Hepatocyte (in vitro differentiated cells): ENCODE measurements at regions not wholly inside any gene's neighbourhood (a gene's known extent, or its start where the extent isn't known, plus 50 kb on each side); places are given as distances from the start of the nearest gene placed in this dataset.

Source experiments
- EZH2 ChIP-seq: fragments of 200-600 bp; sonication (generic); IDR thresholded peaks from 2 replicates; pipeline ENCODE4 v1.6.1; 2016; ENCODE audit warnings: antibody characterized with exemption, mild to moderate bottlenecking, borderline replicate concordance
- TF ChIP-seq, protein P1 (sequence below): fragments of 200-600 bp; sonication (generic); IDR thresholded peaks from 2 replicates; pipeline ENCODE4 v1.5.1; 2016; ENCODE audit warnings: antibody characterized with exemption, mild to moderate bottlenecking; ENCODE audit not compliant: poor library complexity

DNA sequence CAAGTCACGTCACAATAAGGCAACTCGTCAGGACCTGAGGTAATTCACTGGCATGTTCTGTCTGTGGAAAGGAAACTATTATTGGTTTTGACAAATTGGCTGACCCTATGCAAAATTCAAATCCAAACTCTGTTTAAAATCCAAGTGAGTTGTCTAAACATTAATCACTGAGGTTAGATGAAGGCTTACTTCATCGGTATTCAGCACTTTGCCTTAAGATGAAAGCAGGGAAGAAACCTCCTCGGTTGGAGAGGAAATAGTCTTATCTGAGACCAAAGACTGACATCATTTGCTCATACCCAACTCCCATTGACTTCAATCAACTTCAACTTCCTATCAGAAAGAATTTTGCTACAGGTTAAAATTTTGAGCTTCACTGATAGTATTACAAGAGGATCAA, 355.1 kb upstream of the MBL2 start:
- TF ChIP-seq, protein P1, sequence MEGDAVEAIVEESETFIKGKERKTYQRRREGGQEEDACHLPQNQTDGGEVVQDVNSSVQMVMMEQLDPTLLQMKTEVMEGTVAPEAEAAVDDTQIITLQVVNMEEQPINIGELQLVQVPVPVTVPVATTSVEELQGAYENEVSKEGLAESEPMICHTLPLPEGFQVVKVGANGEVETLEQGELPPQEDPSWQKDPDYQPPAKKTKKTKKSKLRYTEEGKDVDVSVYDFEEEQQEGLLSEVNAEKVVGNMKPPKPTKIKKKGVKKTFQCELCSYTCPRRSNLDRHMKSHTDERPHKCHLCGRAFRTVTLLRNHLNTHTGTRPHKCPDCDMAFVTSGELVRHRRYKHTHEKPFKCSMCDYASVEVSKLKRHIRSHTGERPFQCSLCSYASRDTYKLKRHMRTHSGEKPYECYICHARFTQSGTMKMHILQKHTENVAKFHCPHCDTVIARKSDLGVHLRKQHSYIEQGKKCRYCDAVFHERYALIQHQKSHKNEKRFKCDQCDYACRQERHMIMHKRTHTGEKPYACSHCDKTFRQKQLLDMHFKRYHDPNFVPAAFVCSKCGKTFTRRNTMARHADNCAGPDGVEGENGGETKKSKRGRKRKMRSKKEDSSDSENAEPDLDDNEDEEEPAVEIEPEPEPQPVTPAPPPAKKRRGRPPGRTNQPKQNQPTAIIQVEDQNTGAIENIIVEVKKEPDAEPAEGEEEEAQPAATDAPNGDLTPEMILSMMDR: no peak
- TF ChIP-seq EZH2: no peak
